Activated T-cell treated with anti-CD3 and anti-CD28 coated beads, Interleukin-2, amount 50 U/mL, for 24 hours (primary cell): ENCODE measurements at regions not wholly inside any gene's neighbourhood (a gene's known extent, or its start where the extent isn't known, plus 50 kb on each side); places are given as distances from the start of the nearest gene placed in this dataset.
"Not testable (repeated sequence)": the region's sequence is repeated elsewhere in the genome, so short reads cannot be mapped to it uniquely, and the experiment has no call there.

Experiments used
- DNase-seq: peaks from one replicate; pipeline ENCODE4 v3.0.0-alpha.2; 2020
- H3K27ac Mint-ChIP-seq: 2 replicates; pipeline ENCODE4 v1.8.0; 2020; ENCODE audit warnings: mild to moderate bottlenecking, mixed read lengths
- H3K27me3 Mint-ChIP-seq: 2 replicates; pipeline ENCODE4 v1.8.0; 2020; ENCODE audit warnings: mixed read lengths
- H3K36me3 Mint-ChIP-seq: 2 replicates; pipeline ENCODE4 v1.8.0; 2020; ENCODE audit warnings: low read depth, mixed read lengths
- H3K4me1 Mint-ChIP-seq: 2 replicates; pipeline ENCODE4 v1.8.0; 2020; ENCODE audit warnings: low read depth, mixed read lengths
- H3K4me3 Mint-ChIP-seq: 2 replicates; pipeline ENCODE4 v1.8.0; 2020; ENCODE audit warnings: mild to moderate bottlenecking, moderate library complexity, mixed read lengths
- H3K9me3 Mint-ChIP-seq: 2 replicates; pipeline ENCODE4 v1.8.0; 2020; ENCODE audit warnings: mixed read lengths

GRCh38 chr2:111666160-111666559 lies 217.8 kb downstream of the ANAPC1 start:
- Mint-ChIP-seq H3K4me1 (peaks cover 27% of the 10 kb centered on the region), H3K36me3 (no peaks in the 10 kb centered on the region), H3K9me3 (no peaks in the 10 kb centered on the region), H3K4me3 (no peak overlapping the region), H3K27me3 (peaks cover 21% of the 10 kb centered on the region), H3K27ac (no peak overlapping the region)
- DNase-seq = no peak

DNA sequence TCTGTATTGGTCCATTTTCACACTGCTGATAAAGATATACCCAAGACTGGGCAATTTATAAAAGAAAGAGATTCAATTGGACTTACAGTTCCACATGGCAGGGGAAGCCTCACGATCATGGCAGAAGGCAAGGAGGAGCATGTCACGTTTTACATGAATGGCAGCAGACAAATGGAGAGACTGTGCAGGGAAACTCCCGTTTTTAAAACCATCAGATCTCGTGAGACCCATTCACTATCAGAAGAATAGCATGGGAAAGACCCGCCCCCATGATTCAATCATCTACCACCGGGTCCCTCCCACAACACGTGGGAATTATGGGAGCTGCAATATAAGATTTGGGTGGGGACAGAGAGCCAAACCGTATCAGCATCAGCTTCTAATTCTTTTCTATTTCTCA lies 217.0 kb downstream of the ANAPC1 start:
- H3K9me3 Mint-ChIP-seq = no peaks in the 10 kb centered on the region
- no peak overlapping the region for H3K27ac Mint-ChIP-seq
- no peak overlapping the region for H3K4me3 Mint-ChIP-seq
- peaks cover 22% of the 10 kb centered on the region for H3K4me1 Mint-ChIP-seq
- no peak for DNase-seq
- H3K36me3 Mint-ChIP-seq = no peaks in the 10 kb centered on the region
- peaks cover 19% of the 10 kb centered on the region for H3K27me3 Mint-ChIP-seq

DNA sequence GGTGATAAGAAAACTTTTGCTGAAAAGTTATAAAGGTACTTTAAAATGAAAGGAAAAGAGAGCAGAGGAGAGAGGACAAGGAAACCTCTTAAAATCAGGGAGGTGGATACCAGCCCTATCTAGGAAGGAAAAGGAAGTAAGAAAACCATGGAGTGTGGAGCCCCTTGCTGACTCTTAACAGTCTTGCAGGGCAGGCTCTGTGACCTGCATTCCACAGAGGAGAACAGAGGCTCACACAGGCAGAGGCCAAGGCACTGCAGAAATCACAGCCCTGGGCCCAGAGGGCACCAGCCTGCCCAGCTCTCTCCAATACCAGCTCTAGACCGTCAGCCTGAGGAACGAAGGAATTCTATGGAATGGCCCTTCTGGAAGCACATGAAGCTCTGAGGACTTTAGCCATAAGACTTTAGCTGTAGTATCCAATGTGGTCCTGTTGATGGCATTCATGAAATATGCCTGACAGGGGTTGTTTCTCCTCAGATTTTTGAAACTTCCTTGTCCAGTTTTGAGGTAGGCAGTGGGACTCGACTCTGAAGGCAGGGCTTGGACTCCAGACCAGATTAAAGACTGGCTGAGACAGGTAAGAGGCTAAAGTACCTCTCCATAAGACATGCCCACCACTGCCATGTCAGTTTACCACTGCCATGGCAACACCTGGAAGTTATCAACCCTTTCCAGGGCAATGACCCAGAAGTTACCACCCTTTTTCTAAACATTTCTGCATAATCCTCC lies 216.3 kb downstream of the ANAPC1 start:
- H3K27ac Mint-ChIP-seq = no peak overlapping the region
- H3K36me3 Mint-ChIP-seq = no peaks in the 10 kb centered on the region
- DNase-seq = no peak
- no peaks in the 10 kb centered on the region for H3K9me3 Mint-ChIP-seq
- H3K4me3 Mint-ChIP-seq = no peak overlapping the region
- peaks cover 15% of the 10 kb centered on the region for H3K4me1 Mint-ChIP-seq
- peaks cover 19% of the 10 kb centered on the region for H3K27me3 Mint-ChIP-seq

GRCh38 chr2:111668274-111668616 lies 215.7 kb downstream of the ANAPC1 start:
- no peak overlapping the region for H3K27ac Mint-ChIP-seq
- H3K9me3 Mint-ChIP-seq = no peaks in the 10 kb centered on the region
- H3K4me1 Mint-ChIP-seq = peaks cover 9% of the 10 kb centered on the region
- no peak overlapping the region for H3K4me3 Mint-ChIP-seq
- peaks cover 15% of the 10 kb centered on the region for H3K27me3 Mint-ChIP-seq
- H3K36me3 Mint-ChIP-seq = no peaks in the 10 kb centered on the region
- DNase-seq = no peak

- Mint-ChIP-seq H3K4me1 (peaks cover 4% of the 10 kb centered on the region), H3K27me3 (peaks cover 11% of the 10 kb centered on the region), H3K4me3 (no peak overlapping the region), H3K27ac (no peak overlapping the region), H3K36me3 (no peaks in the 10 kb centered on the region), H3K9me3 (no peaks in the 10 kb centered on the region)
- DNase-seq = no peak
Observed at GRCh38 chr2:111668741-111669140, 215.3 kb downstream of the ANAPC1 start.

DNA sequence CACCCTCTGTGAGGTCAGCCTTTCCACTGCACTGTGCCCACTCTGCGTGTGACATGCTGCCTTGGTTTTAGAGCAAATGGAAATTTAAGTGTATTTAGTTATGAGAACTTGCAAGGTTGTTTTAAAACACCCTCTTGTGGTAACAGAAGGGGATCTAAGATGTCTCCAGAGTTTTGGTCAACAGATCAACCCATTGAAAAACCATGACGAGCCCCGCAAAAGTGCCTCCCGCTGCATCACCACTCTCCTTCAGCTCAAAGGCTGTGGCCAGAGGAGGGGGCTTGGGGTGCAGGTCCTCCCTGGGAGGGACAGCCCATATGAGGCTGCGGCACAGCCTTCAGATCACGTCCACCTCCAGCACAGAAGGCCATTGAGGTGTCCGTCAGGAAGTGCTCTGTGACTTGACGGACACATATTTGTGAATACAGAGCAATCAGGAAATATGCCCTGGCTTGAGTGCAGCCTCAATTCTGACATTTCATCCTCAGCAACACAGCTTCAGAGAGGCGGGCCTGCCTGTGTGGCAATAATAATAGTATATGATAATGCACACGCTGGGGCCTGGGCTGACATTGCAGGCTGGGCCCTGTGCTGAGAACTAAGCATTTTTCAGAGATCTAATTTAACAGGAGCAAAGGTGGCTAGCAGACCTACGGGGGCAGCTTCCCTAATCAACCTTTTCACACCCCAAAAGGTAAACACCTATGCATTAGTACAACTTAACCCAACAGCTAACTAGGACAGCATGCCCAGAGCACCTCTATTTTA lies 213.9 kb downstream of the ANAPC1 start:
- H3K36me3 Mint-ChIP-seq = no peaks in the 10 kb centered on the region
- H3K9me3 Mint-ChIP-seq = no peaks in the 10 kb centered on the region
- peaks cover 11% of the 10 kb centered on the region for H3K27me3 Mint-ChIP-seq
- H3K4me3 Mint-ChIP-seq = no peak overlapping the region
- peaks cover 8% of the 10 kb centered on the region for H3K4me1 Mint-ChIP-seq
- DNase-seq = no peak
- no peak overlapping the region for H3K27ac Mint-ChIP-seq

GRCh38 chr2:111670776-111671175 lies 213.2 kb downstream of the ANAPC1 start:
- H3K4me1 Mint-ChIP-seq = peaks cover 11% of the 10 kb centered on the region
- peaks cover 11% of the 10 kb centered on the region for H3K27me3 Mint-ChIP-seq
- no peak overlapping the region for H3K4me3 Mint-ChIP-seq
- H3K36me3 Mint-ChIP-seq = no peaks in the 10 kb centered on the region
- DNase-seq = no peak
- no peak overlapping the region for H3K27ac Mint-ChIP-seq
- H3K9me3 Mint-ChIP-seq = no peaks in the 10 kb centered on the region

GRCh38 chr2:111671426-111672150 lies 212.4 kb downstream of the ANAPC1 start:
- Mint-ChIP-seq H3K27ac (no peak overlapping the region), H3K9me3 (no peaks in the 10 kb centered on the region), H3K27me3 (peaks cover 13% of the 10 kb centered on the region), H3K4me3 (no peak overlapping the region), H3K36me3 (no peaks in the 10 kb centered on the region), H3K4me1 (peaks cover 11% of the 10 kb centered on the region)
- DNase-seq = no peak

DNA sequence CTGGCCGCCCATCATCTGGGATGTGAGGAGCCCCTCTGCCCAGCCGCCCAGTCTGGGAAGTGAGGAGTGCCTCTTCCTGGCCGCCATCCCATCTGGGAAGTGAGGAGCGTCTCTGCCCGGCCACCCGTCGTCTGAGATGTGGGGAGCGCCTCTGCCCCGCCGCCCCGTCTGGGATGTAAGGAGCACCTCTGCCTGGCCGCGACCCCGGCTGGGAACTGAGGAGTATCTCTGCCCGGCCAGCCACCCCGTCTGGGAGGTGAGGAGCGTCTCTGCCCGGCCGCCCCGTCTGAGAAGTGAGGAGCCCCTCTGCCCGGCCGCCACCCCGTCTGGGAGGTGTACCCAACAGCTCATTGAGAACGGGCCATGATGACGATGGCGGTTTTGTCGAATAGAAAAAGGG lies 211.4 kb downstream of the ANAPC1 start:
- peaks cover 17% of the 10 kb centered on the region for H3K27me3 Mint-ChIP-seq
- not testable (repeated sequence) for H3K27ac Mint-ChIP-seq, H3K36me3 Mint-ChIP-seq, H3K9me3 Mint-ChIP-seq, H3K4me3 Mint-ChIP-seq, DNase-seq
- peaks cover 11% of the 10 kb centered on the region for H3K4me1 Mint-ChIP-seq

DNA sequence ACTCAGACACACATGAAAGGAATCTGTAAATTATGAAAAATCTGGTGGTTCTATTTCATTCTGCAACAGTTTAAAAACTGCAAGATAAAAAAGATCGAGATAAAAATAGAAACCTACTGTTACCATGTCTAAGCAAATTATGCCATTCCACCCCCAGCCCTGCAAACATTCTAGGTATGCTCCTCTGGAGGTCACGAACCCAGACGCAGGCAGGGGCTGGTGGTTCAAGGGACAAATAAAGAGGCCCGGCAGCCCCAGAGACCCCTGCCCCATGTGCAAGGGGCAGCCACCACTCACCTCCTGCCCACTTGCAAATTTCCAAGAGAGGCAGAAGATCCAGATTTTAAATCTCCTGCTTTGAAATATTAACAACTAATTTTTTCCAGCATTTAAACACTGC lies 210.5 kb downstream of the ANAPC1 start:
- H3K4me1 Mint-ChIP-seq = peaks cover 16% of the 10 kb centered on the region
- no peaks in the 10 kb centered on the region for H3K9me3 Mint-ChIP-seq
- no peak overlapping the region for H3K4me3 Mint-ChIP-seq
- H3K36me3 Mint-ChIP-seq = no peaks in the 10 kb centered on the region
- H3K27me3 Mint-ChIP-seq = peaks cover 18% of the 10 kb centered on the region
- H3K27ac Mint-ChIP-seq = no peak overlapping the region
- DNase-seq = no peak

DNA sequence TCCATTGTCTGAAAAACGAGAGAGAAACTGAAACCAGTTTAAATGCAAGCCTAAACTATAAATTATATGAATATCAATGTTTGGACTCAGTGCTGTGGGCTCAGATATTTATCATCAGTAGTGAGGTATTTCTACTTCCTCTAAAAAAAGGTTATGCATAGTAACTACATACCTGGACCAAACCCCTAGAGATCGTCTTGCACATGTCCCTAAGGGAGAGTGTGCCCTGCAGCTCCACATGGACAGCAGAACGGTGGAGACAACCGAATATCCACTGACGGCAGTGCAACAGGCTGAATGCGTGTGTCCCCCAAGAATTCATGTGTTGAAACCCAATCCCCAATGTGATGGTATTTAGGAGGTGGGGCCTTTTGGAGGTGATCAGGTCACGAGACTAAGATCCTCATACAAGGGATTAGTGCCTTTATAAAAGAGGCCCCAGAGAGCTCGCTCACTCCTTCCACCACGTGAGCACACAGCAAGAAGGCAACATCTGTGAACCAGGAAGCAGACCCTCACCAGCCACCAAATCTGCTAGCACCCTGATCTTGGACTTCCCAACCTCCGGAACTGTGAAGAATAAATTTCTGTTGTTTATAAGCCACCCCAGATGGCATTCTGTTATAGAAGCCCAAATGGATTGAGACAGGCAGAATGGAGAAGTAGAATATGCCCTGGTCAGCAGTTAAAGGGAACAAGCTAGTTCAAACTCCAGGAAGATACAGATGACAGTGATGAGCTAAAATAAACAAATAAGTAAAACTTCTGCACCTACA lies 208.4 kb downstream of the ANAPC1 start:
- H3K4me3 Mint-ChIP-seq = no peak overlapping the region
- peaks cover 21% of the 10 kb centered on the region for H3K4me1 Mint-ChIP-seq
- H3K9me3 Mint-ChIP-seq = no peaks in the 10 kb centered on the region
- no peak for DNase-seq
- no peaks in the 10 kb centered on the region for H3K36me3 Mint-ChIP-seq
- H3K27me3 Mint-ChIP-seq = peaks cover 21% of the 10 kb centered on the region
- H3K27ac Mint-ChIP-seq = no peak overlapping the region

DNA sequence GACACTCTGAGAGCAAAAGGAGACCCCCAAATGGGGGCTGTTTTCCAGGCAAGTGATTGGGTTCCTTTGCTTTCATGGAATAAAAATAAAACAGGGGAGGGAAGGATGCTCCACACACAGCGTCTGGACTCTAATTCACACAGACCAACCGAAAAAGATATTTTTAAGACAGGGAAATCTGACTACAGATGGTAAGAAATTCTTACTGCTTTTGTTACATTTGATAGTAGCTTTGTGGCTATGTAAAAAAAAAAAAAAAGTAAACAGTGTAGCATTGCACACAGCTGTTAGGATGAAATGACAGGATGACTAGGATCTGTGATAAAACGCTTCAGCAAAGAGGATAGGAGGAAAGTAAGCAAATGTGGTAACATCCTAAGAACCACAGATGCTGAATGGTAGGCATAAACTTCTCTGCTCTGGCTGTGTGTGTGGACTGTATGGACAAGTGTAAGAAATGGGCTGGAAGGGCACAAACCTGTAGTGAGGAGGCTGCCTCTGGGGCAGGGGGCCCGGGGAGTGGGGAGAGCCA lies 207.6 kb downstream of the ANAPC1 start:
- DNase-seq = no peak
- no peaks in the 10 kb centered on the region for H3K36me3 Mint-ChIP-seq
- H3K4me1 Mint-ChIP-seq = peaks cover 21% of the 10 kb centered on the region
- no peaks in the 10 kb centered on the region for H3K9me3 Mint-ChIP-seq
- H3K27me3 Mint-ChIP-seq = peaks cover 16% of the 10 kb centered on the region
- H3K4me3 Mint-ChIP-seq = no peak overlapping the region
- H3K27ac Mint-ChIP-seq = no peak overlapping the region

- Mint-ChIP-seq H3K36me3 (no peaks in the 10 kb centered on the region), H3K27me3 (peaks cover 16% of the 10 kb centered on the region), H3K4me1 (peaks cover 21% of the 10 kb centered on the region), H3K27ac (no peak overlapping the region), H3K9me3 (no peaks in the 10 kb centered on the region), H3K4me3 (no peak overlapping the region)
- DNase-seq = no peak
Observed at GRCh38 chr2:111678161-111678560, 205.8 kb downstream of the ANAPC1 start.

DNA sequence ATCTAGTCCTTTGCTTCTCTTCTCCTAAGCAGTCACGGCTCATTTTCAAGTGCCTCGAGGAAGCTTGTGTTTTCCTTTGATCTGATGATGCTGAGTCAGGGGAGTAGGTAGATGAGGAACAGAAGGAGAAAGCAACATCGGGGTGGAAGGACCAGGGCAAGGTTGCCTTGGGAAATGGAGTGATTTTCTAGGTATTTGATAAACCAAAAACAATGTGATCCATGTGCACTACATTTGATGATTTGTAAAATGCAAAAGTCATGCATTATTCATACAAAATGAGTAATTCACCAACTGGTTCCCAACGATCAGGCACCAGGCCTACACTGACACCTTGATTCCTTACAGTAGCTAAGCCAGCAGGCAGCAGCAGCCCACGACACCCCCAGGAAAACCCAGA lies 205.3 kb downstream of the ANAPC1 start:
- Mint-ChIP-seq H3K27me3 (peaks cover 16% of the 10 kb centered on the region), H3K27ac (no peak overlapping the region), H3K4me3 (no peak overlapping the region), H3K36me3 (no peaks in the 10 kb centered on the region), H3K4me1 (peaks cover 21% of the 10 kb centered on the region), H3K9me3 (no peaks in the 10 kb centered on the region)
- DNase-seq = no peak
